GM10248 (cell line): ENCODE measurements at regions not wholly inside any gene's neighbourhood (a gene's known extent, or its start where the extent isn't known, plus 50 kb on each side); places are given as distances from the start of the nearest gene placed in this dataset.

ENCODE experiments used
- CTCF ChIA-PET: fragments of 300-600 bp; sonication (Branson Sonifier 250); formaldehyde crosslinking; extraction: SDS; loops from one replicate; lab custom pipeline; 2021; ENCODE audit warnings: antibody characterized with exemption; lab: Yijun Ruan, JAX
- POLR2A ChIA-PET: fragments of 350-650 bp; sonication (Branson Sonifier 250); formaldehyde crosslinking; extraction: SDS; loops from one replicate; lab custom pipeline; 2020; ENCODE audit warnings: antibody characterized with exemption; lab: Yijun Ruan, JAX
- DNase-seq: peaks from one replicate; pipeline ENCODE4 v3.0.0; 2012; ENCODE audit errors: extremely low spot score
- TF ChIP-seq, protein P1 (sequence below): IDR thresholded peaks from 2 replicates; pipeline ENCODE4 v1.5.1; 2012; ENCODE audit warnings: mild to moderate bottlenecking, low read depth; ENCODE audit errors: extremely low read depth, missing control alignments, control extremely low read depth

DNA sequence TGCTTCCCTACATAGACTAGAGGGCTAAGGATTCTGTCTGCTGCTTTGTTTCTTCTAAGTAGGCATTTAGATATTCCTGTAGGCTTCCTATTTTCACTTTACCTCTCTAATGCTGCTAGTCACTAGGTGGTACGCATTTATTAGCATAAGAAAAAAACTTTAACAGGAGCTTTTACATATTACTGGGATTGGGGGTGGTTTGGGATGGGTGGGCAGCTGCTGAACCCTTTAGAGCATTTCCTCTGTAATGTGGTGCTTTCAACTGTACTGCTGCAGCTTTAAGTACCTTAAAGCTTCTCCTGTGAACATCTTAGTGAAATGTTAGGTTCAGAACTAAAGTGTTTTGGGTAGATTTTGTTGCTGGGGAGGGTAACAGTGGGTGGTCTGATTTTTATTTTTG is 92.6 kb downstream of the ZNF486 start:
- TF ChIP-seq, protein P1, sequence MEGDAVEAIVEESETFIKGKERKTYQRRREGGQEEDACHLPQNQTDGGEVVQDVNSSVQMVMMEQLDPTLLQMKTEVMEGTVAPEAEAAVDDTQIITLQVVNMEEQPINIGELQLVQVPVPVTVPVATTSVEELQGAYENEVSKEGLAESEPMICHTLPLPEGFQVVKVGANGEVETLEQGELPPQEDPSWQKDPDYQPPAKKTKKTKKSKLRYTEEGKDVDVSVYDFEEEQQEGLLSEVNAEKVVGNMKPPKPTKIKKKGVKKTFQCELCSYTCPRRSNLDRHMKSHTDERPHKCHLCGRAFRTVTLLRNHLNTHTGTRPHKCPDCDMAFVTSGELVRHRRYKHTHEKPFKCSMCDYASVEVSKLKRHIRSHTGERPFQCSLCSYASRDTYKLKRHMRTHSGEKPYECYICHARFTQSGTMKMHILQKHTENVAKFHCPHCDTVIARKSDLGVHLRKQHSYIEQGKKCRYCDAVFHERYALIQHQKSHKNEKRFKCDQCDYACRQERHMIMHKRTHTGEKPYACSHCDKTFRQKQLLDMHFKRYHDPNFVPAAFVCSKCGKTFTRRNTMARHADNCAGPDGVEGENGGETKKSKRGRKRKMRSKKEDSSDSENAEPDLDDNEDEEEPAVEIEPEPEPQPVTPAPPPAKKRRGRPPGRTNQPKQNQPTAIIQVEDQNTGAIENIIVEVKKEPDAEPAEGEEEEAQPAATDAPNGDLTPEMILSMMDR = no peak
- ChIA-PET POLR2A (no interaction called here), CTCF (no interaction called here)
- no peak for DNase-seq

DNA sequence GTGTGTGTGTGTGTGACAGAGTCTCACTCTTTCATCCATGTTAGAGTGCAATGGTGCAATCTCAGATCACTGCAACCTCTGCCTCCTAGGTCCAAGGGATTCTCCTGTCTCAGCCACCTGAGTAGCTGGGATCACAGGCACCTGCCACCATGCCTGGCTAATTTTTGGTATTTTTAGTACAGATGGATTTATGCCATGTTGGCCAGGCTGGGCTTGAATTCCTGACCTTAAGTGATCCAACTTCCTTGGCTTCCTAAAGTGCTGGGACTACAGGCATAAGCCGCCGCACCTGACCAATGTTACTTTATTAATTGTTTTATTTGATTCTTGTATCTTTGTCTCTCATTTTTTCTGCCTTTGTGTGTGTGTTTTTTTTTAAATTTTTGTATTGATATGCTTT is 89.6 kb downstream of the ZNF486 start:
- ChIA-PET POLR2A (no interaction called here), CTCF (no interaction called here)
- no peak for DNase-seq
- TF ChIP-seq, protein P1 = no peak

DNA sequence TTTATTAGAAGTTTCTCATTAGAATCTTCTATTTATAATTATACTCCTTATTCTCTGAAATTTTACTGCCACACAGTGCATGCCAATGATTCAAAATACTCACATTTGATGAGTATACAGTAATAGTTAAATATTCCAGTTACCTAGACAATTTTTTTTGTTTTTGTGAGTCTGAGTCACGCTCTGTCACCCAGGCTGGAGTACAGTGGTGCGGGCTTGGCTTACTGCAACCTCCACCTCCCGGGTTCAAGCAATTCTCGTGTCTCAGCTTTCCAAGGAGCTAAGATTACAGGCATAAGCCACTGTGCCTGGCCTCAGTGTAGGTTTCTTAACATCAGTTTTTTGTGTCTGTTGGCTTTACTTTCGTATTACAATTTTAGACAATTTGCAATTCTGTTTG is 87.1 kb downstream of the ZNF486 start:
- CTCF ChIA-PET = no interaction called here
- TF ChIP-seq, protein P1 = no peak
- POLR2A ChIA-PET = no interaction called here
- DNase-seq = no peak

DNA sequence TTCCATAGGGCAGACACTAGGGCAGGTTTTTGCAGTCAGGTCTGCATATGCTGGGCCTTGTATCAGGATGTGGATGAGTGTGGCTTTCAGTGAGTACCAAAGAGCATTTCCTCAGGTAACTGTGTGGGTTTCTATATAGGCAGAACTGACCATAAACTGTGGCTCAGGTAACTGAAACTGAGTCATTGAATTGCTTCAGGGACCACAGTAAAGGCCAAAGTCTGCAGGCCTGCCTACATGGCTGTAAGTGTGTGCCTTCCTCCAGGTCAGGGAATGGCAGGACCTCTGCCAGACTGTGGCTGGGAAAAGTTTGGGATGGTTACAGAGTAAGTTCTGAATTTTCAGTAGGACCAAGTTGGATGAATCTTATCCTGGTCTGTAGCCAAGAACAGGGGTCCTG is 85.6 kb downstream of the ZNF486 start:
- ChIA-PET POLR2A (no interaction called here), CTCF (no interaction called here)
- no peak for DNase-seq
- TF ChIP-seq, protein P1 = no peak

DNA sequence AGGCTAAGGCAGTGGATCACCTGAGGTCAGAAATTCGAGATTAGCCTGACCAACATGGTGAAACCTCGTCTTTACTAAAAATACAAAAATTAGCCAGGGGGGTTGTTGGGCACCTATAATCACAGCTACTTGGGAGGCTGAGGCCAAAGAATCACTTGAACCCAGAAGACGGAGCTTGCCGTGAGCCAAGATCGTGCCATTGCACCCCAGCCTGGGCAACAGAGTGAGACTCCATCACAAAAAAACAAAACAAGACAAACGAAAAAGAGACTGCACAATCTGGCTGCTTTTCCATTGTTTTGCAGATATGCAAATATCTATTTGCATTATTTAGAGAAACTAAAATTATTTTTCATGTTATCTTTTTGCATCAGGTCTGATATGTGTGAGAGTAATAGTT is 83.6 kb downstream of the ZNF486 start:
- no peak for DNase-seq
- ChIA-PET POLR2A (no interaction called here), CTCF (no interaction called here)
- TF ChIP-seq, protein P1 = no peak

DNA sequence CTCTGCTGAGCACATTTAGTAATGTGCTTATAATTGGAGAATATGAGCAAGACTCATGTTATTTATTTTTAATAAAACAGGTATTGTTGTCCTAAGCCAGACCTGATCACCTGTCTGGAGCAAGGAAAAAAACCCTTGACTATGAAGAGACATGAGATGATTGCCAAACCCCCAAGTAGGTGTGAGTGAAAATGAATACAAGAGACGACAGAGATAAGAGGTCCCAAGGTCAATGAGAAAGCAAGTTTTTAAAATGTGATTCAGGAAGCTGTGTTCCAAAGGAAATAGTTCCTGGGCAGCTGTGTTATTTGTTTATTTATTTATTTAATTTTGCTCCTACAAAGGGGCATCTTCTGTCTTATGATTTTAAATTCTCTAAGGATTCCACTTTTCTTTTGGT is 83.1 kb downstream of the ZNF486 start:
- POLR2A ChIA-PET = no interaction called here
- CTCF ChIA-PET = no interaction called here
- DNase-seq = no peak
- TF ChIP-seq, protein P1 = no peak
